NOMO-1 (cell line): ENCODE measurements at regions not wholly inside any gene's neighbourhood (a gene's known extent, or its start where the extent isn't known, plus 50 kb on each side); places are given as distances from the start of the nearest gene placed in this dataset.
A peak's percentile ranks its signal among the peaks of the same experiment; 100 is the strongest.

ENCODE experiments used
- DNase-seq, 2 experiments: peaks; one replicate each; lab custom pipeline; 2025; ENCODE audit not compliant: unreplicated experiment in 2 of 2; lab: John Stamatoyannopoulos, UW

GRCh38 chr15:56868170-56868569 is 50.3 kb upstream of the TCF12 start:
- no peak for DNase-seq

GRCh38 chr15:56866803-56867202 is 51.6 kb upstream of the TCF12 start:
- DNase-seq: peak in 1 of 2 experiments; percentile 54

GRCh38 chr15:56857828-56858227 is 60.6 kb upstream of the TCF12 start:
- DNase-seq: no peak

- no peak for DNase-seq
These were observed 61.5 kb upstream of the TCF12 start for GRCh38 chr15:56856934-56857333.

GRCh38 chr15:56844892-56845291 is 73.6 kb upstream of the TCF12 start:
- no peak for DNase-seq

- DNase-seq: no peak
These were observed 74.0 kb upstream of the TCF12 start for GRCh38 chr15:56844471-56844870.

- DNase-seq: no peak
These were observed 78.8 kb upstream of the TCF12 start for GRCh38 chr15:56839641-56840040.

- no peak for DNase-seq
These were observed 79.3 kb upstream of the TCF12 start for GRCh38 chr15:56839099-56839498.

- no peak for DNase-seq
These were observed 80.4 kb upstream of the TCF12 start for GRCh38 chr15:56838085-56838484.

- DNase-seq: no peak
These were observed 81.2 kb upstream of the TCF12 start for GRCh38 chr15:56837273-56837672.

GRCh38 chr15:56835718-56836171 is 82.7 kb upstream of the TCF12 start:
- no peak for DNase-seq

- no peak for DNase-seq
These were observed 86.3 kb upstream of the TCF12 start for GRCh38 chr15:56832125-56832524.

GRCh38 chr15:56831467-56832005 is 86.9 kb upstream of the TCF12 start:
- no peak for DNase-seq

GRCh38 chr15:56824175-56824574 is 90.9 kb upstream of the ZNF280D start:
- DNase-seq: no peak

GRCh38 chr15:56821721-56822425 is 88.6 kb upstream of the ZNF280D start:
- DNase-seq: peak; percentile 21 to 22

GRCh38 chr15:56820333-56820732 is 87.0 kb upstream of the ZNF280D start:
- peak; percentile 69 to 89 for DNase-seq

- DNase-seq: no peak
These were observed 84.2 kb upstream of the ZNF280D start for GRCh38 chr15:56817321-56818080.

GRCh38 chr15:56816781-56817180 is 83.5 kb upstream of the ZNF280D start:
- no peak for DNase-seq

- DNase-seq: peak; percentile 40 to 52
These were observed 81.9 kb upstream of the ZNF280D start for GRCh38 chr15:56815247-56815646.

- DNase-seq: no peak
These were observed 81.1 kb upstream of the ZNF280D start for GRCh38 chr15:56814429-56814828.

- DNase-seq: no peak
These were observed 80.7 kb upstream of the ZNF280D start for GRCh38 chr15:56813995-56814394.

- no peak for DNase-seq
These were observed 79.7 kb upstream of the ZNF280D start for GRCh38 chr15:56812961-56813360.
